Lung (tissue), 11 donors: ENCODE measurements at regions not wholly inside any gene's neighbourhood (a gene's known extent, or its start where the extent isn't known, plus 50 kb on each side); places are given as distances from the start of the nearest gene placed in this dataset.

ENCODE experiments used
- ATAC-seq: fragments of 200-7000 bp; cut with Tn5 transposase; one replicate; pipeline ENCODE4 v1.9.1; 2020; ENCODE audit warnings: moderate number of reproducible peaks; ENCODE audit not compliant: insufficient read depth, low FRiP score
- DNase-seq, 3 donors: peaks; one replicate each; pipeline ENCODE4 v3.0.0-alpha.2; 2013 to 2017
- H3K27ac ChIP-seq, 2 donors: one replicate each; pipeline ENCODE4 v1.5.1; 2013; ENCODE audit warnings: mild to moderate bottlenecking in 2 of 2, moderate library complexity in 2 of 2, control low read depth in 1 of 2, inconsistent platforms in 1 of 2, low read depth in 1 of 2, low read length in 1 of 2
- H3K27me3 ChIP-seq, 3 donors: one replicate each; pipeline ENCODE4 v1.5.1; 2013; ENCODE audit warnings: low read length in 2 of 3; ENCODE audit not compliant: control insufficient read depth in 3 of 3, insufficient read depth in 3 of 3
- H3K36me3 ChIP-seq, 4 donors: one replicate each; pipeline ENCODE4 v1.5.1; 2013; ENCODE audit warnings: low read length in 4 of 4, mild to moderate bottlenecking in 1 of 4, moderate library complexity in 1 of 4; ENCODE audit not compliant: control insufficient read depth in 4 of 4, insufficient read depth in 4 of 4
- H3K4me1 ChIP-seq, 5 donors: one replicate each; pipeline ENCODE4 v1.5.1; 2013; ENCODE audit warnings: low read length in 5 of 5, mild to moderate bottlenecking in 2 of 5, moderate library complexity in 1 of 5; ENCODE audit not compliant: control insufficient read depth in 5 of 5, insufficient read depth in 5 of 5
- H3K4me3 ChIP-seq: one replicate; pipeline ENCODE4 v1.5.1; 2013; ENCODE audit warnings: mild to moderate bottlenecking, control low read depth, moderate library complexity
- H3K9ac ChIP-seq, 2 donors: one replicate each; pipeline ENCODE4 v1.5.1; 2013; ENCODE audit warnings: low read length in 2 of 2, control low read depth in 1 of 2; ENCODE audit not compliant: insufficient read depth in 1 of 2
- H3K9me3 ChIP-seq, 4 donors: one replicate each; pipeline ENCODE4 v1.5.1; 2013; ENCODE audit warnings: low read length in 3 of 4, mild to moderate bottlenecking in 1 of 4, moderate library complexity in 1 of 4; ENCODE audit not compliant: control insufficient read depth in 4 of 4, insufficient read depth in 3 of 4
- CTCF ChIP-seq: IDR thresholded peaks from 2 replicates; pipeline ENCODE4 v1.5.1; 2012; ENCODE audit warnings: mild to moderate bottlenecking; ENCODE audit errors: control extremely low read depth, extremely low read depth
- WGBS, 2 donors: extraction: QIAGEN DNeasy Blood & Tissue Kit; methylation state at CpG; one replicate each; pipeline ENCODE4 v1.1.7; 2013; 5-methylcytosine and 5-hydroxymethylcytosine counted together
- donor health status: control.
- donor health status: control.
- donor health status: Bipolar disorder and iron deficiency.
- donor health status: healthy.
- donor health status: DM: yes; HTN: yes; CAD: no.

- H3K36me3 ChIP-seq: no peaks in the 10 kb centered on the region
- WGBS, 2 donors: 72 to 74% methylated on average over 4 of the region's 4 CpGs
Observed at GRCh38 chr4:24003926-24004325, 114.1 kb upstream of the PPARGC1A start.

GRCh38 chr4:24003496-24003895 lies 113.6 kb upstream of the PPARGC1A start:
- Histone ChIP-seq H3K4me3 (no peak overlapping the region), H3K36me3 (no peaks in the 10 kb centered on the region), H3K27me3 (no peaks in the 10 kb centered on the region), H3K9ac (no peak overlapping the region), H3K9me3 (no peaks in the 10 kb centered on the region), H3K27ac (no peak overlapping the region), H3K4me1 (peaks cover 0 to 16% (median 0%) of the 10 kb centered on the region in 5 donors)
- TF ChIP-seq CTCF: no peak
- 56 to 59% methylated on average over 3 of the region's 3 CpGs for WGBS, 2 donors
- ATAC-seq: no peak
- peak in 2 of 3 donors; percentile 31 to 45 for DNase-seq

More at GRCh38 chr4:24003926-24004325, 114.1 kb upstream of the PPARGC1A start:
- Histone ChIP-seq H3K27ac (no peak overlapping the region), H3K9me3 (no peaks in the 10 kb centered on the region), H3K27me3 (no peaks in the 10 kb centered on the region), H3K4me1 (peaks cover 0 to 16% (median 0%) of the 10 kb centered on the region in 5 donors), H3K9ac (no peak overlapping the region), H3K4me3 (no peak overlapping the region)
- TF ChIP-seq CTCF: no peak
- DNase-seq (no peak), ATAC-seq (no peak)

- peak; percentile 25 for ATAC-seq
- Histone ChIP-seq H3K27ac (no peak overlapping the region), H3K27me3 (no peaks in the 10 kb centered on the region), H3K4me3 (no peak overlapping the region), H3K36me3 (no peaks in the 10 kb centered on the region), H3K9me3 (no peaks in the 10 kb centered on the region), H3K4me1 (peaks cover 0 to 16% (median 0%) of the 10 kb centered on the region in 5 donors), H3K9ac (no peak overlapping the region)
- no peak for TF ChIP-seq CTCF
- WGBS, 2 donors: 74 to 83% methylated on average over 7 of the region's 7 CpGs
- no peak for DNase-seq
Observed at GRCh38 chr4:24002330-24002966, 112.6 kb upstream of the PPARGC1A start.
